ENCODE measurements at regions not wholly inside any gene's neighbourhood (a gene's known extent, or its start where the extent isn't known, plus 50 kb on each side); places are given as distances from the start of the nearest gene placed in this dataset.
"Not testable (repeated sequence)": the region's sequence is repeated elsewhere in the genome, so short reads cannot be mapped to it uniquely, and the experiment has no call there.

DNA sequence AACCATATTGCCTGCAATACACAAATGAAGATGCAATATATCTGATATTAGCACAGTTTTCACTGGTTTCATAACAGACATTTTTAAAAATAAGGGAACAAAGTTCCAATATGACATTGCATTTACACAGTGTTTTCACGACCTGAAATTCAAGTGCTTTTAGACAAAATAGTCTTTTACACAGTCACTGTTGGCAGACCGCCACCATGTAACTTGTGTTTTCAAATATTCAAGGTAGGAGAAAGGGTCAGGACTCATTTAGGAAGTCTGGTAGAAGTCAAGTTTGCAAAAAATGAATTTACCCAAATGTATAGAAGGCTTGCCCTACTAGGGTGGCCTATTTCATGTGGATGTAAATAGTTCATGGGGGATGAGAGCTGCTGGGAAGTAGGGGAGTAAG is 98.1 kb upstream of the TAS2R1 start:
- no peak for DNase-seq
- H3K36me3 Mint-ChIP-seq = no peaks in the 10 kb centered on the region
- Histone ChIP-seq H3K4me1 (ENCODE audit: control insufficient read depth in 1 of 2, insufficient read depth in 2 of 2, low read length in 2 of 2) (no peaks in the 10 kb centered on the region), H3K9ac (ENCODE audit: insufficient read depth, low read length, poor library complexity, severe bottlenecking) (no peak overlapping the region), H2AFZ (ENCODE audit: insufficient read depth, low read depth, low read length, poor library complexity, severe bottlenecking) (no peak overlapping the region), H3K27ac (ENCODE audit: low read depth in 1 of 2, low read length in 2 of 2) (no peak overlapping the region), H3K27me3 (ENCODE audit: control insufficient read depth in 2 of 2, insufficient read depth in 2 of 2, low read length in 2 of 2) (no peaks in the 10 kb centered on the region), H3K36me3 (replicated peaks in 1 of 2; ENCODE audit: control insufficient read depth in 1 of 2, insufficient read depth in 2 of 2, low read length in 2 of 2) (no peaks in the 10 kb centered on the region), H4K20me1 (ENCODE audit: insufficient read depth, low read length) (no peaks in the 10 kb centered on the region), H3K9me3 (replicated peaks in 1 of 2; ENCODE audit: control insufficient read depth in 1 of 2, insufficient read depth in 1 of 2, low read length in 2 of 2) (peaks cover 33 to 47% of the 10 kb centered on the region in 2 donors), H3K79me2 (ENCODE audit: insufficient read depth, low read length) (no peaks in the 10 kb centered on the region), H3K4me3 (replicated peaks in 1 of 3; ENCODE audit: low read depth in 2 of 3, low read length in 3 of 3) (no peak overlapping the region), H3K4me2 (replicated peaks; ENCODE audit: extremely low read depth, low read length, poor library complexity, severe bottlenecking) (no peak overlapping the region)
- H3K4me1 Mint-ChIP-seq = no peaks in the 10 kb centered on the region
- no peak overlapping the region for H3K4me3 Mint-ChIP-seq
- no peaks in the 10 kb centered on the region for H3K27me3 Mint-ChIP-seq (ENCODE audit: low read depth in 3 of 3)
- TF ChIP-seq, protein P1, sequence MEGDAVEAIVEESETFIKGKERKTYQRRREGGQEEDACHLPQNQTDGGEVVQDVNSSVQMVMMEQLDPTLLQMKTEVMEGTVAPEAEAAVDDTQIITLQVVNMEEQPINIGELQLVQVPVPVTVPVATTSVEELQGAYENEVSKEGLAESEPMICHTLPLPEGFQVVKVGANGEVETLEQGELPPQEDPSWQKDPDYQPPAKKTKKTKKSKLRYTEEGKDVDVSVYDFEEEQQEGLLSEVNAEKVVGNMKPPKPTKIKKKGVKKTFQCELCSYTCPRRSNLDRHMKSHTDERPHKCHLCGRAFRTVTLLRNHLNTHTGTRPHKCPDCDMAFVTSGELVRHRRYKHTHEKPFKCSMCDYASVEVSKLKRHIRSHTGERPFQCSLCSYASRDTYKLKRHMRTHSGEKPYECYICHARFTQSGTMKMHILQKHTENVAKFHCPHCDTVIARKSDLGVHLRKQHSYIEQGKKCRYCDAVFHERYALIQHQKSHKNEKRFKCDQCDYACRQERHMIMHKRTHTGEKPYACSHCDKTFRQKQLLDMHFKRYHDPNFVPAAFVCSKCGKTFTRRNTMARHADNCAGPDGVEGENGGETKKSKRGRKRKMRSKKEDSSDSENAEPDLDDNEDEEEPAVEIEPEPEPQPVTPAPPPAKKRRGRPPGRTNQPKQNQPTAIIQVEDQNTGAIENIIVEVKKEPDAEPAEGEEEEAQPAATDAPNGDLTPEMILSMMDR (IDR thresholded peaks at IDR 0.05) = no peak
- intact Hi-C loops (cut with micrococcal nuclease) = no loop called here
- 100% methylated on average over 1 of the region's 2 CpGs for WGBS (ENCODE audit: insufficient coverage)
- no peak overlapping the region for H3K27ac Mint-ChIP-seq
- peaks cover 7 to 40% (median 21%) of the 10 kb centered on the region in 7 donors for H3K9me3 Mint-ChIP-seq

DNA sequence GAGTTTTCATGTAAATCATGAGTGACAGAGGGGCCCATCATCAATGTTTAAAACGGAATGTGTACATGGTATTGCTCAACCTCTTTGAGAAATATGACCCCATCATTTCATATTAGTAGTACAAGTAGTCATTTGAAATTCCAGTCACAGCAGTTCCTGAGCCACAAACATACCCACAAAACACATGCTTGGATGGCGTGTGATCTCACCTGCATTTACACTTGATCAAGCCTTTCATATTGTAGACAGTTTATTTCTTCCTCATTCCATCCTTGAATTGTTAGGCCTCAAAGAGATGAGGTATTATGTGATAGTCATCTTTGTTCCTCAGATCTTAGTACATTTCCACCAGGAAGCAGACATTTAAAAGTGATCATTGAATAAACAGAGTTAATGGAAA is 96.8 kb upstream of the TAS2R1 start:
- no peak for DNase-seq
- no peak overlapping the region for H3K27ac Mint-ChIP-seq
- peaks cover 30 to 48% of the 10 kb centered on the region in 2 donors for H3K9me3 ChIP-seq (replicated peaks in 1 of 2; ENCODE audit: control insufficient read depth in 1 of 2, insufficient read depth in 1 of 2, low read length in 2 of 2)
- no peaks in the 10 kb centered on the region for H3K36me3 ChIP-seq (replicated peaks in 1 of 2; ENCODE audit: control insufficient read depth in 1 of 2, insufficient read depth in 2 of 2, low read length in 2 of 2)
- H3K9me3 Mint-ChIP-seq = peaks cover 7 to 42% (median 19%) of the 10 kb centered on the region in 7 donors
- H3K4me3 ChIP-seq (replicated peaks in 1 of 3; ENCODE audit: low read depth in 2 of 3, low read length in 3 of 3) = no peak overlapping the region
- H3K27me3 Mint-ChIP-seq (ENCODE audit: low read depth in 3 of 3) = no peaks in the 10 kb centered on the region
- no peaks in the 10 kb centered on the region for H3K27me3 ChIP-seq (ENCODE audit: control insufficient read depth in 2 of 2, insufficient read depth in 2 of 2, low read length in 2 of 2)
- H4K20me1 ChIP-seq (ENCODE audit: insufficient read depth, low read length) = no peaks in the 10 kb centered on the region
- no peak overlapping the region for H3K27ac ChIP-seq (ENCODE audit: low read depth in 1 of 2, low read length in 2 of 2)
- no peaks in the 10 kb centered on the region for H3K79me2 ChIP-seq (ENCODE audit: insufficient read depth, low read length)
- no peak overlapping the region for H3K4me2 ChIP-seq (replicated peaks; ENCODE audit: extremely low read depth, low read length, poor library complexity, severe bottlenecking)
- WGBS (ENCODE audit: insufficient coverage) = no CpG with 5 or more reads among the region's 2 CpGs
- no peak overlapping the region for H3K4me3 Mint-ChIP-seq
- TF ChIP-seq, protein P1 (IDR thresholded peaks at IDR 0.05) = no peak
- intact Hi-C loops (cut with micrococcal nuclease) = no loop called here
- H3K4me1 Mint-ChIP-seq = no peaks in the 10 kb centered on the region
- H3K36me3 Mint-ChIP-seq = no peaks in the 10 kb centered on the region
- no peaks in the 10 kb centered on the region for H3K4me1 ChIP-seq (ENCODE audit: control insufficient read depth in 1 of 2, insufficient read depth in 2 of 2, low read length in 2 of 2)
- H2AFZ ChIP-seq (ENCODE audit: insufficient read depth, low read depth, low read length, poor library complexity, severe bottlenecking) = no peak overlapping the region
- no peak overlapping the region for H3K9ac ChIP-seq (ENCODE audit: insufficient read depth, low read length, poor library complexity, severe bottlenecking)

DNA sequence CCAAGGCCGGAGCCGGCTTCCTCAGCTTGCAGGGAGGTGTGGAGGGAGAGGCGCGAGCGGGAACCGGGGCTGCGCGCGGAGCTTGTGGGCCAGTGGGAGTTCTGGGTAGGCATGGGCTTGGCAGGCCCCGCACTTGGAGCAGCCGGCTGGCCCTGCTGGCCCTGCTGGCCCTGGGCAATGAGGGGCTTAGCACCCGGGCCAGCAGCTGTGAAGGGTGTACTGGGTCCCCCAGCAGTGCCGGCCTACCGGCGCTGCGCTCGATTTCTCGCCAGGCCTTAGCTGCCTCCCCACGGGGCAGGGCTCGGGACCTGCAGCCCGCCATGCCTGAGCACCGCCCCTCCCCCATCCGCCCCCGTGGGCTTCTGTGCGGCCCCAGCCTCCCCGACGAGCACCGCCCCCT is 95.1 kb upstream of the TAS2R1 start:
- DNase-seq; H3K27me3 Mint-ChIP-seq (ENCODE audit: low read depth in 3 of 3); H3K36me3 Mint-ChIP-seq; H3K27ac ChIP-seq (ENCODE audit: low read depth in 1 of 2, low read length in 2 of 2); H4K20me1 ChIP-seq (ENCODE audit: insufficient read depth, low read length); H3K27ac Mint-ChIP-seq; H3K4me1 Mint-ChIP-seq; H3K4me1 ChIP-seq (ENCODE audit: control insufficient read depth in 1 of 2, insufficient read depth in 2 of 2, low read length in 2 of 2); H3K27me3 ChIP-seq (ENCODE audit: control insufficient read depth in 2 of 2, insufficient read depth in 2 of 2, low read length in 2 of 2); H3K36me3 ChIP-seq (replicated peaks in 1 of 2; ENCODE audit: control insufficient read depth in 1 of 2, insufficient read depth in 2 of 2, low read length in 2 of 2); H2AFZ ChIP-seq (ENCODE audit: insufficient read depth, low read depth, low read length, poor library complexity, severe bottlenecking); intact Hi-C loops (cut with micrococcal nuclease); H3K79me2 ChIP-seq (ENCODE audit: insufficient read depth, low read length); H3K9ac ChIP-seq (ENCODE audit: insufficient read depth, low read length, poor library complexity, severe bottlenecking); H3K4me3 ChIP-seq (replicated peaks in 1 of 3; ENCODE audit: low read depth in 2 of 3, low read length in 3 of 3); H3K4me2 ChIP-seq (replicated peaks; ENCODE audit: extremely low read depth, low read length, poor library complexity, severe bottlenecking); H3K4me3 Mint-ChIP-seq: not testable (repeated sequence)
- H3K9me3 Mint-ChIP-seq = peaks cover 3 to 37% (median 17%) of the 10 kb centered on the region in 7 donors
- peaks cover 17 to 39% of the 10 kb centered on the region in 2 donors for H3K9me3 ChIP-seq (replicated peaks in 1 of 2; ENCODE audit: control insufficient read depth in 1 of 2, insufficient read depth in 1 of 2, low read length in 2 of 2)
- WGBS (ENCODE audit: insufficient coverage) = 97% methylated on average over 26 of the region's 28 CpGs
